GM21717 (cell line): ENCODE measurements at regions not wholly inside any gene's neighbourhood (a gene's known extent, or its start where the extent isn't known, plus 50 kb on each side); places are given as distances from the start of the nearest gene placed in this dataset.
A peak's percentile ranks its signal among the peaks of the same experiment; 100 is the strongest.
"Not testable (repeated sequence)": the region's sequence is repeated elsewhere in the genome, so short reads cannot be mapped to it uniquely, and the experiment has no call there.

ENCODE experiments used
- ATAC-seq: cut with Tn5 transposase; IDR thresholded peaks from one replicate; pipeline ENCODE4 v1.9.1; 2021; ENCODE audit warnings: mild to moderate bottlenecking, moderate library complexity; ENCODE audit not compliant: unreplicated experiment

DNA sequence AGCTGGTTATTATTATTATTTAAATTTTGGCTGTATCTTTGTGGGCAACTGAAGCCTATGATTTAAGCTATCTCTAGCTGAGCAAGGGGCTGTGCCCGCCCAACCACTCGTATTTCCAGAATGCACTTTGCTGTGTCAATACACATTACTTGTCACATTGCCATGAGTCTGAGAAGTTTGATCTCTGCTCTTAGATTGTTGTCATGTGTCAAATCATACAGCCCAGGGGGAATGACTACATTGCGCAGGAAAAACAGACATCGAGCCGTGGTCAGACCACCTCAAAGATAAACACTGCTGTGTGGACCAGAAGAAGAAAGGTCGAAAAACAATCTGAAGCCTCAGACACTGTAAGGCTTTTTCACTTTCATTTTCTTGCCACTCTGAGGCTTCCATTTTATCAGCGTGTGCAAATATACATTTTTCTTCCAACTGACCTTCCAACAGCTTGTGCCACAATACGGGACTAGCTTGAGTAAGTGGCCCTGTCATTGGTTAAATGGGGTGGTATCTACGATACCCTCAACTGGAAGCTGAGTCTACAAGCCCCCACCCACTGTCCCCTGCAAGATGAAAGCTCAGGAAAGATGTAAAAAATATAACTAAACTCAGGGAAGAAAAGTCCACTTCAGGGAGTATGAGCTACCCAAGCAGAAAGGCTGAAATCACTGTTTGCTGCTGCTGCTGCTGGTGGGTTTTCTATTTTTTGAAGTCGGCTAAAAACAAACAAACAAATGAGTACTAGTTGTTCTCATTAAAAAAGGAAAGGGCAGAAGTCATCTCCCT, 603.0 kb downstream of the BNC2 start:
- no peak for ATAC-seq

DNA sequence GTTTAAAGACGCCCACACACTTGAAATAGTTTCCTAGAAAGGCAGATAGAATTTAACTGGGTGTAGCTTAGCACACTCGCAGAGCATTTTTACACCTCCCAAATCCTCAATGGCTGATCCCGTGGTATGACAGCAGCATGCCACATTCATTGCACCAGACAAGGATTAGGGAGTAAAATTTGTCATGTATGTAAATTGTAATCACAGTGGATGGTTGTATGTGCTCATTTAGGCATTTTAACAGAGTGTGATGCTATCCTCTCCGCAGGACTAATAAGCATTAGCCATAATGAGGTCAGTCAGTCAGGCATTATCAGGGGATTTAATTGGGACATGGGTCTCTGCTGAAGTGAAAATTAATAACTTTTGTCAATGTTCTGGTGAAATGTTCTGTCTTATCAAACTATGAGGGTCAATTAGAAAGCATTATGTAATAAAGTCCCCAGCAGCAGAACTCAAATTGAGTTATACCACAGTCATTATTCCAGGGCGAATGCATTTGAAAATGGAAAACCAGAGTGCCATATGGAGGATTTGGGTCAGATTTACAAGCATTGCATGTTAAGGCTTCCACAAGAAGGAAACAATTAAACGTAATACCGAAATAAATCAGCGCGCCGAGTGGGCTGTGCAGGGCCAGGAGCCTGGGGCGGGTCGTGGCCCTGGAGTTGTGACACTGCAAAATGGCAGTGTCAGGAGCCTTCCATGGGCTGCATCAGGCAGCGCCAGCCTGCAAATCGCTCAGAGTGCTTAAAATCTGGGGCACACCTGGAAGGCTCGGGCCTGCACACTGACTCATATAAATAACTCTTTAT, 602.2 kb downstream of the BNC2 start:
- ATAC-seq: no peak

DNA sequence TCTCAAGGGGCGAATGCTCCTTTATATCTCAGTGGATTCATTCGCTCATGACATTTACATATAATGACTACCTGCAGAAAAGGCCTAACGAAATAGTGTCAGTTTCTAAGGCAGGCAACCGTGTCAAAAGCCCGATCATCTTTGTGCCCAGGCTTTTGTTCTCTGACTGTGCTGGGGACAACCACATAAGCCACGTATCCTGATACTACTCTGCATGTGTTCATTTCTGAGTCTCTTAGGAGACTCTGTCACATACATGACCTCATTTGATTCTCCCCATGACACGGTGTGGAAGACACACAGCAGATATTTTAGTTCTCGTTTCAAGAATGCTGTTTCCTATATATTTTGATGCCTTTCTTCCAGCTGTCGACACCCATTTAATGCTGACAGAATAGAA, 598.5 kb downstream of the BNC2 start:
- no peak for ATAC-seq

DNA sequence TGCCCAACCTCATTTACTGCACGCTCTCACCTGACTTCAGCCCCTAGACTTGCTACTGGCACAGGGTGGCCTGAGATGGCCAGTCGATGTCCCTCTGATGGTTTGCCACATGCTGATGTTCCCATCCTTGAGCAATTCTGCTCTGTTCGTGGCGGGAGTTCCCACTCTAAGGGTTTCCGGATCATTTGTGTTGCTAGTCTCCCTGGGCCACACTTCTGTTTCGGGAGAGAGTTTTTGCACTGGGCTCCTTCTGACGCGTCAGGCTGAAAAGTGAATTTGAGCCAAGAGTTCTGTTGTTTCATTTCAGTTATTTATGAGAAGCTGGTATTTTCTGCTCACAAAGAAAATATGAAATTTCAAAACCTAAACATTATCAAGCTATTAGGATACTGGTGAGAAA, 597.7 kb downstream of the BNC2 start:
- ATAC-seq: no peak

DNA sequence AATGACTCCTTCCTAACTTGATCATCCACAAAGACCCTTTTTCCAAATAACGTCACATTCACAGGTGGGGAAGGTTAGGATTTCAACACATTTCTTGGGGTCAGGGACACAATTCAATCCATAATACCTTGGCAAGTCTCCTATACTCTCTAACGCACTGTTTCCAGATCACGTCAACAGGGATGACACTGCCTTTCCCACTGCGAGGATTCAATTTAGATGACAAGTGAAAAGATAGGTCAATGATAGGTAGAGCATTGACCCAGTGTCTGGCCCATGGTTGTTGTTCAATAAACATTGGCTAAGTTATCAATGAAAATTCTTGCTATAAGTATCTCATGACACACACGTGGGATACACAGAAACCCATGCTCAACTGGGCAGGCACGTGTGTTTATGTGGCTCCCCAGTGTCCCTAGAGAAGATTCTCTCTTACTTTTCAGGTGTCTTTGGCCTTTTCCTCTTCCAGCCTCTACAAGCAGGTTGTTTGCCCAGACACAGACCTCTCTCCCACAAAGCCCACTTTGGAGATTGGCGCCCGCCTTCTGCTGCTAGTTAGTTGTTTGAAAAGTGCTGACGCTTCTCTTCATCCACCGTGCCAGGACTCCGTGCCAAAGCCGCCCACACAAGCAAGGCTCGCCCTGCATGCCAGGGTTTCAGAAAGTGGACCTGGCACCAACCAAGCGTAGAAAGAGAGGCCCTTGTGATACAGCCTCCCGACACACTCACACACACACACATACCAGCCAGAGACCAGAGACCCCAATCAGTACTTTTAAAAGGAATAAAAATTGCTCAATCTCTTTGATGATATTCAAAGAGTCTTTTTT, 594.5 kb downstream of the BNC2 start:
- no peak for ATAC-seq

DNA sequence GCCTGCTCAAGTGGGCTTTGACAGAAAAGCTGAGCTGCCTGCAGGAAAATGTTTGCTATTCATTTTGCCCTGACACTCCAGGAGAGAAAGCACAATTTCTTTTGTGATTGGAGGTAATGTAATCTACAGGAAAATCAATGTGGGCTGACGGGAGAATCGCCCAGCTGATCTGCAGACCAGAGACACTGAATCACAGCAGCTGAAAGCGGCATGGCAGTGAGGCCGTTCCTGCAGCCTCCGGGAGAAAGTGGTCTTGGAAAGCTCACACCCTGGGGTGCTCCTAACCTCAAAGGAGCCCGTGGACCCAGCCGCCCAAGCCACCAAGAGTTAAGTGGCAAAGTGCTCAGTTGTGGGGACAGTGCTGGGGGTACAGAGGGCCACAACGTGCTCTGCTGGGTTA, 593.6 kb downstream of the BNC2 start:
- ATAC-seq: no peak

DNA sequence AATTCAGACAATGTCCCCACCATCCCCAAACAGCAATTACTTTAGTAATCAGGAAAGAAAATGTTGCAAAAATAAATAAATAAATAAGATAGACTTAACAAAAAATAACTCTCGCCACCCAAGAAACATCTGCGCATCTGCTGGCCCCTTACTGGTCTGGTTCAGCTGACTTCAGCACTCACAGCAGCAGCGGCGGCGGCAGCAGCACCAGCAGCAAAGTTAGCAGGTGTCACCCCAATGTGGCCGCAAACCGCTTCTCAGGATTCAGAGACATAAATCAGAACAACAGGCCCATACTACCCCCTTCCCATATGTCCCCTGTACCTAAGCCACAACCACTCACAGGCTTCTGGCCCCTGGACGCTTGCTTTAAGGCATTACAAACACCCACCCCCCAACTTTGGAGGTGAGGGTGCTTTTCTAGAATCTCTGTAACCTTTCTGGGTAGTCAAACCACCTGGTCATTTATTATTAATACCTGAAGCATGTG, 593.0 kb downstream of the BNC2 start:
- ATAC-seq: no peak

DNA sequence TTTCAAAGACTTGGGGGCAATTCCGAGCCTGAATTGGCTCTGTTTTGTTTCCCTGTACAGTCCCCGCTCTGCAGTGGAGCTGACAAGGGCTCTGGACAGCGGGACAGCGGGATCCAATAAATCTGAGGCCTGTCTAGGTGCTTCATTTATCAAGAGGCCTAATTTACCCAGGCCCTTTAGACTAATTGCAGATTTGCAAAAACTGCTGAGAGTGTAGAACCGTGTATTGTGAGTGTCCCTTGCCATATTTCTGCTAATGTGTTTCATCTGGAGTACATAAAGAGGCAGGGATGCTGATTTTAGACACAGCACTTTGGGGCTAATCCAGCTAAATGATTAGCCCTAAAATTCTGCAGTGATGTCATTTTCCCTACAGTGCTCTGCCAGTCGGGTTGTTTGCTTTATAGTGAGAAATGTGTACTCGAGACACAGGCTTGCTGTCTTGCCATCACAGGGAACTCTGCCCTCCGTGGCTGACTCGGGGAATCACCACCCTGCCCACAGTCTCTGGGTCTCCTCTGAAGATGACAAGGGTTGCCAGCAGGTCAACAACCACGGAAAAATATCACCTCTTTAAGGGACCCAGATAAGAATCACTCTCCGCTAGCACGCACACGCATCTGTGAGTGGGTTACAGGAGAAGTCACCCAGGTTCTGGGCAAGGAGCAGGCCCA, 592.0 kb downstream of the BNC2 start:
- ATAC-seq: no peak

DNA sequence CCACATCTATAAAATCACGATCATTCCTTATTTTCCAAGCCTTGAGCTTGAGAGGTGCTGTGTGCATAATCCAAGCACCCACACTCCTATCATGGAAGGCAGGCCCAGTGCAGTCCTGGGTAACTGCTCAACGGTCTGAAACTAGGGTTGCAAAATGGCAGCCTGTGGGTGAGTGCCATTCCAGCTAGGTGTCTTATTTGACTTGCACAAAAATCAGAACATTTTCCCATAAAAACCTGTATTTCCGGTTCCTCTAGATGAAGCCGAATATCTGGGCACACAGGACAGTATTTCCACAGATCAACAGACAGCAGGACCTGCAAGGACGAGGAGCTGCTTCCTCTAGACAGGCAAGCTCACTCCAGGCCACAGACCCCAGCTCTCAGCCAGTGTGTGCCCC, 588.8 kb downstream of the BNC2 start:
- no peak for ATAC-seq

DNA sequence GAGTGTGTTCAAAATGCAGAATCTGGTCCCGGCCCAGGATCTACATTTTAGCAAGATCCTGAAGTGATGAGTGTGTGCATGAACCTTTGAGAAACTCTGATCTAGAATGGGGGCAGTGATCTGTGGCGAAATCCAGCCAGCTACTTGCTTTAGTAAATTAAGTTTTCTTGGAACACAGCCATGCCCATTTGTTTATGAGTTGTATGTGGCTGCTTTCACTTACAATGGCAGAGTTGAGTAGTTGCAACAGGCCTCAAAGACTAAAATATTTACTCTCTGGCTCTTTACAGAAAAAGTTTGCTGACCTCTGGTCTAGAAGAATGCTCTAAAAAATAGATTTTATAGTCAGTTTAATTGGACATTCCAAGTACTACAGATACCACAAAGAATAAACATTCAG, 588.3 kb downstream of the BNC2 start:
- no peak for ATAC-seq

DNA sequence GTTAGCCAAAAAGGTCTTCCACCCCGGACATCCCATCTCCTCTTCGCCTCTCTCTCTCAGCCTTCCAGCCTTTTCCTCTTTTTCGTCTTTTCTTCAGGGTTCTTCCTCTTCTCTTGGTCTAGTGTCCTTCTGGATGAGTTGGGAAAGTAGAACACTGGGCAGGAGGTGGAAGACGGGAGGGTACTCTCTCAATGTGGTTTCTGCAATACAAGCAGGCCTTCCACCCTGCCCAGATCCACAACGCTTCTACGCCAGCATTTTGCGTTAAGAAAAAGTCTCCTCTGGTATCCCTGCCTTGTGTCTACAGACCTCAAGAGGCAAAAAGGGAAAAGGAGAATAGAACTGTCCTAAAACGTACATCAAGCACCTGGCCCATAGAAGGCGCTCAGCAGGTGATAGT, 587.8 kb downstream of the BNC2 start:
- no peak for ATAC-seq

DNA sequence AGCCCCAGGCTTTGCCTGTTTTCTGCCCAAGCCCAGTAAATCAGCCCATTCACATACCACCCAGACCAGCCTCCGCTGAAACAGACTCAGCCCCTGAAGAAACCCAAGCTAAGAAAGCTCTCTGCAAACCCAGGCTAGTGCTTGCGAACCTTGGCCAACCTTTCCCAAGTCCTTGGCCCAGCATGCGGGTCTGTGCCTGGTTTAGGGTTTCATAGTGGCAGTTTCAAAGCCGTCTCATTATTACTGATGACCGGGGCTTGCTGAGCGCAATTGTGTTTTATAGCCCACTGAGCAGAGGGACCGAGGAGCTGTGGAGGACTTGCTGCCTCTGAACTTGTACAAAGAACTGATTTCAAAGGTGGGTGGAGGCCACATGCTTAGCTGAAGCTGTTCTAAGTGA, 584.3 kb downstream of the BNC2 start:
- ATAC-seq: no peak

DNA sequence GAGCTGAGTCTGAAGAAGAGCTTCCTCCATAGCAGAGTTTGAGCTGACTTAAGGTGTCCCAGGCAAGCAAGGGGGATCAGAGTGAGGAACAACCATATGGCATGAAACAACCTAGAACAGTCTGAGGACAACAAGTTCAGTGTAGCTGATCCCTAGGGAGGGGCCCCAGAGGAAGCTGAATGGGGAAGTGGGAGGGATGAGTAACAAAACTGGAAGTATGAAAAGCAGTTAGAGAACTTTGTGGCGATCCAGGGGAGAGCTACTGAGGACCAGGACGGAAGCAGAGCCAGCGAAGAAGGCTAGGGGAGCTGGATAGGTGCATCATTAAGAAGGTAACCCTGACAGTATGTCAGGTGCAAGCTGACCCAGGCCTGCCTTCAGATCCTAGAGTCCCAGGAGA, 580.8 kb downstream of the BNC2 start:
- ATAC-seq: peak; percentile 72

DNA sequence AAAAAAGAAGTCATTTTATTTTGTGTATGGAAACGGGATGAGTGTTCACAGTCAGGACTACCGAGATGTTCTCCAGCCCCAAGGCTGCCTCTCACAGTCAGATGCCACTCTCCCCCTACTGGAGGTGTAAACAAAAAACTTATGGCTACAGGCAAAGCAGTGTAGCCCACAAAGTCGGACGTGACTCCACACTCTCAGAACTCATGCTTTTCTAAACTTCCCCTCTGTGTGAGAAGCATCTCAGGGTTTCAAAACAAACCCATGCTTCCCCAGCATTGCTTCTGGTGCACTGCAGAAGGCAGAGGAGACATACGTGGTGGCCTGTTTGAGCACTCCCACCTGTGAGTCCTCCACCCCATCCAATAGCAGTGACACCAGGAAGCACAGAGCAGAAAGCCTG, 580.3 kb downstream of the BNC2 start:
- ATAC-seq: no peak

DNA sequence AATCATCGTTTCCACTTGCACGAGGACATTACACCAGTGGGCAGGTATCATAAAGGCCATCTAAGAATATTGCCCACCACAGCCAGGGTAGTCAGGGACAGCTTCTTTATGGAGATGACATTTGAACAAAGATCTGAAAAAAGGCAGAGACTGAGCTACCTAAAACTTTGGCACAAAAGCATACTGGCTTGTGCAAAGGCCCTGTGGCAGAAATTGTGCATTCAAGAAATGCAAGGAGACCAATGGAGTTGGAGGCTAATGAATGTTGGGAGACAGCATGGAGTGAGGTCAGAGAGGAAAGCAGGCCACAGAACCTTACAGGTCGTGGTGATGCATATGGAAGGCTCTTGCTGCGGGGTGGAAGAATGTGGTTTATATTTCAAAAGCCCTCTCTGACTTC, 578.5 kb downstream of the BNC2 start:
- ATAC-seq: no peak

DNA sequence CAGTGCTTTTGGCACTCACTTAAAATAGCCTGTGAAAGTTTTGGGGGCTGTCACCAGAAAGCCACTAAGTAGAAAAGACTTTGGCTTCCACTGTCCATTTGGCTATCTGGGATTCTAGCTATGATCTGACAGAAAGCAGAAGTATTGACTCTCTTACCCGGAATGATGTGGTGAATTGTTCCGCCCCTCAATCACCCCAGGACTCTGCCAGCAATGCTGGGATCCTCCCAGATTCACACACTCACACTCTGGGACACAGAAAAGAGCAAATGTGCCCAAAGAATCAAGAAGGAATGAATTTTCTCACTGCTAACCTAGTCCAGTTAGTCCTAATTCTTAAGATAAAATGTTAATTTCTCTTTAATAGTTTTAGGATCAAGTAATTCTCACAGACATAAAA, 576.9 kb downstream of the BNC2 start:
- no peak for ATAC-seq

DNA sequence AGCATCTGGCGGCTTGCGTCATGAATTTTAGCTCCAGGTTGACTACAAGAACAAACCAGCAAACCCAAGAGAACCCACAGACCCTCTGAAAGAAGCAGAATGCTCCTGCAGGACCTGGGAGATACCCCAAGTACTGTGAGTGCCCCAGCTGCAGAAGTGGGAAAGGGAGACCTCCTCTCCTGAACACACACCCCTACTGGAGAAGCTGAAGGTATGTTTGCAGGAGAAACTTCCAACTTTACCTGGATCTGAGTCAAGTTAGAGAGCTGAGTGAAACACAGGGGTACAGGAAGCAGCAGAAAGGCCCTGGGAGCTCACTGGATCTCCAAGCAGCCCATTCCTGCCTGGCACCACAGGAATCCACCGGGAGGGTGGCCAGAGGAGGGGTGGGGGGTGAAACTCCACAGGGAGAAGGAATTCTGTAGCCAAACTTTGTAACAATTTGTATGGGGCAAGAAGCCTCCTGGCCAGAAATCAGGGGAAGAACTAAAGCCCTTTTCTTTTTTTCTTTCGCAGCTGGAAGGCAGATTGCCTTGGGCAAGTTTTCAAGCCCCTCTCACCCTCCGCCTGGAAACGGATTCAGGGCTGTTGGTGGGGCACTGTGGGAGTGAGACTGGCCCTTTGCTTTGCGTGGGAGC, 576.2 kb downstream of the BNC2 start:
- ATAC-seq: no peak

DNA sequence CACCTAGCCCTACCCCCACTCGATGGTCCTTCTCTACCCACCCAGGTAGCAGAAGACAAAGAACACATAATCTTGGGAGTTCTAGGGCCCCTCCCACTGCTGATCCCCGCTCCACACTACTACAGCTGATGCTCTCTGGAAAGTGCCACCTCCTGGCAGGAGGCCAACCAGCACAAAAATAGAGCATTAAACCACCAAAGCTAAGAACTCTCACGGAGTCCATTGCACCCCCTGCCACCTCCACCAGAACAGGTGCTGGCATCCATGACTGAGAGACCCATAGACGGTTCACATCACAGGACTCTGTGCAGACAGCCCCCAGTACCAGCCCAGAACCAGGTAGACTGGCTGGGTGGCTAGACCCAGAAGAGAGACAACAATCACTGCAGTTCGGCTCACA, 575.5 kb downstream of the BNC2 start:
- not testable (repeated sequence) for ATAC-seq

DNA sequence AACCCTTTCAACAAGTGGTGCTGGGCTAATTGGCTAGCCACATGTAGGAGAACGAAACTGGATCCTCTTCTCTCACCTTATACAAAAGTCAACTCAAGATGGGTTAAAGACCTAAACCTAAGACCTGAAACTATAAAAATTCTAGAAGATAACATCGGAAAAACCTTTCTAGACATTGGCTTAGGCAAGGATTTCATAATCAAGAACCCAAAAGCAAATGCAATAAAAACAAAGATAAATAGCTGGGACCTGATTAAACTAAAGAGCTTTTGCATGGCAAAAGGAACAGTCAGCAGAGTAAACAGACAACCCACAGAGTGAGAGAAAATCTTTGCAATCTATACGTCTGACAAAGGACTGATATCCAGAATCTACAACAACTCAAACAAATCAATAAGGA, 571.1 kb downstream of the BNC2 start:
- not testable (repeated sequence) for ATAC-seq

DNA sequence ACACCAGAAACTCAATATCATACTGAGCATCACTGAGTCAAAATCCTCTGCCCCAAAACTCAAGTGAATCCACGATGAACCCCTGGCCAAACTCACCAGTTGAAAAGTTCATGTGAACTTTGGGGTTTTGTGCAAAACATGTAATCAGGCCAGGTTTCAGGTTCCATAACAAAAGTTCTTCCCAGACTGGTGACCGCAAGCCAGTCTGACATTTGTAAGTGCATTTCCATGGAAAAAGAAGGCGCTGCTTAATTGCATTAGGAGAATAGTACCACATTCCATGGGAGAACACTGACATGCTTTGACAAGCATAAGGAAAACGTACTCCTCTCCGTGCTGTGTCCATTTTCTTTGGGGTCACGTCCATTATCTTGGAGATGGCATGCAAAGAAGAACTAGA, 567.0 kb downstream of the BNC2 start:
- no peak for ATAC-seq
